ENCODE measurements at regions not wholly inside any gene's neighbourhood (a gene's known extent, or its start where the extent isn't known, plus 50 kb on each side); places are given as distances from the start of the nearest gene placed in this dataset.

- no peak for DNase-seq (ENCODE audit: low spot score)
Measured at GRCh38 chr2:234770031-234770506, 181.7 kb upstream of the SH3BP4 start.

DNA sequence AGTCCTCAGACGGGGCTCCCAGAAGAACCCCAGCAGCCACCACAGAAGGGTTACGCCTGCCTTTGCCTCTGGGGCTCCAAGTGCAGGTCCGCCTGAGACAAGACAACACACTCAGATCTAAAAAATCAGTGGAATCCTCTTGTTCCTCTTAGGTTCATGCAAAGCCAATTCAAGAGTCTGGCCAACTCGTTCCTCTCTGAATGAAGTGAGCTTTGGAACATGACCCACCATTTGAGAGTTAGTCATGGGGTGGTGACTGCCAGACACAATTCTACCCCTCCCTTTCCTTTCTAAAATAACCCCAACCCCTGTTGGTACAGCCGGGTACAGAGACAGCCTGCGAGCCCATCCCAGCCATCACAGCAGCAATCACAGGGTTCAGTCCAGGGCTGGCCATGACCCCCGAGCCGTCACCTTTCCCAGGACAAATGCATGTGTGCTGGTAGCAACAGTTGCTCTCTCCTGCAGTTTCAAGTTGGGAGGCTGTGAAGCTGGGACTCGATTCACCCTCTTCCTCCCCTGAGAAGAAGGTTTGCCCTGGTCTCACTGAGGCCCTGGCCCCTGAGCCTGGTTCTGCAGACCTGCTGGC is 183.1 kb upstream of the SH3BP4 start:
- no peak for DNase-seq (ENCODE audit: low spot score)

- no peak for DNase-seq (ENCODE audit: low spot score)
Measured at GRCh38 chr2:234765279-234765678, 186.5 kb upstream of the SH3BP4 start.

DNA sequence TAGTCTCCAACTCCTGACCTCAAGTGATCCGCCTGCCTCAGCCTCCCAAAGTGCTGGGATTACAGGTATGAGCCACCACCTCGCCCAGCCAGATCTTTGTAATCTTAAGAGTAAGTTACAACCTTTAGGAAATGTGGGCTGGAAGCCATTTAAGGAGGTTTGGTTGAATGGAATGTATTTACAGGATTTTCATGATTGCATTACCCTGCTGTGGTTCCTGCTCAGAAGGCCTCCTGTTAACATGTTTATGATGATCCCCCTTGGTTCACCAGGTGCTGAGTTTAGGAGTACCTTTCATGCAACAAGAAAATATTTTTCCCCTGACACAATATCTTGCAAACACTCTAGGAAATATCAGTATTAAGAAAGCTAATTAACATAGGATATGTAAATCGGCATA is 187.4 kb upstream of the SH3BP4 start:
- no peak for DNase-seq (ENCODE audit: low spot score)

DNA sequence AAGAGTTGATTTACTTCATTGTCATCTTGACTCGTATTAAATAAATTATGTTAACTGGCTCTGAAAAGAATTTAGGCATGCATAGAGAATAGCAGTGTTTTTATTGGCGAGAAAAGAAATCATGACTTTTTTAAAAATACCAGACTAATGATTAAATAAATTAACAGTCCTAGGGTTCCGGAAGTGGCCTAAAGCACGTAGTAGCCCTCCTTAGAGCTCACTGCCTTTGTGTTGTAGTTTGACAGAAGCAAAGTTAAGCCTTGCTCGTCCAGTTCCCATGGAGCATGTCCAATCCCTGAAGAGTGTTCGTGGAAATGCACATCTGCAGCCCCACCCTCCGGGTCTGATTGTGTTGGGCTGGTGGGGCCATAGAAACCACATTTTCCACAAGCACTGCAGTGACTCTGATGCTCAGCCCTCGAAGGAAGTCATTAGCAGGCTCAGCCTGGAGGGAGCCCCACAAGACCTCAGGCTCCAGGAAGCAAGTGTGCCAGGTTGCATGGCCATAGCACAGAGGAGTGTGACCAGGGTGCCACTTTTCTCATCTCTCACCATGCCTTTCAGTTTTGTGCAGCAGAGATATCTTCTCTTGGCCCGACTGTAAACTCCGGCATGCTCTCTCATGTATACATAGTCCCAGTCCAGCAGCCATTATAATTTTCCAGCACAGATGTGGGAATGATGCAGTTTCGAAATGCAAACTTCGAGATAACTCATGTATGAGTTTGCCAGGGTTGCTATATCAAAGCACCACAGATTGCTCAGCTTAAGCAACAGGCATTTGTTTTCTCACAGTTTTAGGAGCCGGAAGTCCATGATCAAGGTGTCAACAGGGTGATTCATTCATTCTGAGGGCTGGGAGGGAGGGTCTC is 188.6 kb upstream of the SH3BP4 start:
- DNase-seq (ENCODE audit: low spot score) = no peak

GRCh38 chr2:234761910-234762309 is 189.9 kb upstream of the SH3BP4 start:
- DNase-seq (ENCODE audit: low spot score) = no peak

GRCh38 chr2:234754126-234754525 is 197.7 kb upstream of the SH3BP4 start:
- DNase-seq (ENCODE audit: low spot score) = no peak

DNA sequence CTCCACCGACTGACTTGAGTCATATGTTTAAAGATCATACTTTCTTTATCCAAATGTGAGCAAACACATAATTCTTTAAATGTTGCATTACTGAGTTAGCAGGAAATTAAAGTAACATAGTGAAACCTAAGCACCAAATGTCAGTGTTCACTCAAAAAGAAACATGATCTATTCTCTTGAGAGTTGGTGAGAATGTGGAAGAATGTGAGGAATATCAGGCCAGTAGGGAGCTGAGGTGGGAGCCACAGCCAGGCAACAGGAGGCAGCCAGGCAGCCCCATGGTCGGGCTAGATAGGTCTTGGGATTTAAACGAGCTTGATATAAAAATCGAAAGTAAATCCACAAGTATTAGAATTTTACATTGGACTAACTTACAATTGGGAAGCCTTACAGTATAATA is 198.1 kb upstream of the SH3BP4 start:
- no peak for DNase-seq (ENCODE audit: low spot score)

- no peak for DNase-seq (ENCODE audit: low spot score)
Measured at GRCh38 chr2:234752966-234753365, 198.9 kb upstream of the SH3BP4 start.

DNA sequence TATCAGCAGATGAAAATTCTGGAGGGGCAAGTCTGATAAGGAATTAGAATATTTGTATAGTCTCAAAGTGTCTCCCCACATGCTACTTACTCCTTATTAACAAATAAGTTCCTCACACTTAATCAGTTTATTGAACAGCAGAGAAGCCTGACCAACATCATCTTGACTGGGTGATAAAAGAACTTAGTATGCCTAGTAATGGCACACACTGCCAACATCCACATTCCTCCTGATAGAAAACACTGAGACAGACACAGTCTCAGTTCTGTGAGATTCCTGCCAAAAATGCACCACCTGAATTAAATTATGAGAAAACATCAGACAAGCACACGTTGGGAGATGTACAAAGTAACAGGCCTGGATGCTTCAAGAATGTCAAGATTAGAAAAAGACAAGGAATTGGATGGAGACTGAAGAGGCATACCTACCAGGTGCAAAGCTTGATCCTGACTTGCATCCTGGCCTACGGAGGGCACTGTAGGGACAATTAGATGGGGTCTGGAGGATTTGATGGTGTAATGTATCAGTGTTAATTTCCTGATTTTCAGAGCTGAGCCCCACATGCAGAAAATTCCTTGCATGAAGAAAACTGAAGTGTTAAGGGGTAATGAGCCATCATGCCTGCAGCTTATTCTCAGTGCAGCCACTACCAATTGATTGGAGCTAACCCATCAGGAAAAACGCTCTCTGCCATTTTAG is 200.4 kb upstream of the SH3BP4 start:
- no peak for DNase-seq (ENCODE audit: low spot score)

- no peak for DNase-seq (ENCODE audit: low spot score)
Measured at GRCh38 chr2:234747833-234748559, 203.8 kb upstream of the SH3BP4 start.

GRCh38 chr2:234747032-234747431 is 204.8 kb upstream of the SH3BP4 start:
- DNase-seq (ENCODE audit: low spot score) = no peak

GRCh38 chr2:234745347-234745746 is 206.5 kb upstream of the SH3BP4 start:
- no peak for DNase-seq (ENCODE audit: low spot score)

- no peak for DNase-seq (ENCODE audit: low spot score)
Measured at GRCh38 chr2:234741976-234742375, 209.8 kb upstream of the SH3BP4 start.

DNA sequence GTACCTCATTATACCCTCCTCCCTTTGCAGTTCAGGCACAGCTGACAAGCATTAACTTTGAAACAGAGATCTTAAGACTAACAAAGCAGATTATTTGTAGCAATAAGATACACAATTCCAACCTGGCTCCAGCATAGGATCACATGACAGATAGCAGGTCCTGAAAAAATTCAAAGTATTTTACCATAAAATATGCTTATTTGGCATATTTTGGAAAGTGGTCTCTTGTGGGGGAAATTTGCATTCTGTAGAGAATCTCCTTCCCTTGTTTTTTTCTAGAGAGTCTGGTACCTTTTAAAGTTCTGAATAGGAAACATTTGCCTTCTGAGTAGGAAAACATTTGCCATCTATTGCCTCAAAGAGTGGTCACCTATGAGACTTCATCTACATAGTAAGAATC is 212.8 kb upstream of the SH3BP4 start:
- DNase-seq (ENCODE audit: low spot score) = no peak

DNA sequence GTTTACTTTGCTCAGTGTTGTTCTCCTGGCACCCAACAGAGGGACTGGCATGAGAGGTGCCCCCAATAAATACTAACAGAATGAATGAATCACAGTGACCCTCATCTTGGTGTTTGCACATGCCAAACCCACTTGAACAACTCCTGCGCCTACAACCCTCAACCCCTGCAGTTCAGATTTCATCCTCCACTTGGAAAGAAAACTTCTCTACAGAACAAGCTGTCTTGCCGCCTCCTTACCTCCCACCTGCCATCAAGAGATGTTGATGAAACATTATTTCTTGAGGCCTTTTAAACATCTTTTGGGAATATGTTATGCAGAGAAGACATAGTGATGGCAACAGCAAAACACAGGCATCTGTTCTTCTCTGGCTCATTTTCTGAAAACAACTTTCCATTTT is 216.0 kb upstream of the SH3BP4 start:
- DNase-seq (ENCODE audit: low spot score) = no peak

GRCh38 chr2:234733795-234734600 is 217.8 kb upstream of the SH3BP4 start:
- no peak for DNase-seq (ENCODE audit: low spot score)

- no peak for DNase-seq (ENCODE audit: low spot score)
Measured at GRCh38 chr2:234733093-234733489, 218.7 kb upstream of the SH3BP4 start.

DNA sequence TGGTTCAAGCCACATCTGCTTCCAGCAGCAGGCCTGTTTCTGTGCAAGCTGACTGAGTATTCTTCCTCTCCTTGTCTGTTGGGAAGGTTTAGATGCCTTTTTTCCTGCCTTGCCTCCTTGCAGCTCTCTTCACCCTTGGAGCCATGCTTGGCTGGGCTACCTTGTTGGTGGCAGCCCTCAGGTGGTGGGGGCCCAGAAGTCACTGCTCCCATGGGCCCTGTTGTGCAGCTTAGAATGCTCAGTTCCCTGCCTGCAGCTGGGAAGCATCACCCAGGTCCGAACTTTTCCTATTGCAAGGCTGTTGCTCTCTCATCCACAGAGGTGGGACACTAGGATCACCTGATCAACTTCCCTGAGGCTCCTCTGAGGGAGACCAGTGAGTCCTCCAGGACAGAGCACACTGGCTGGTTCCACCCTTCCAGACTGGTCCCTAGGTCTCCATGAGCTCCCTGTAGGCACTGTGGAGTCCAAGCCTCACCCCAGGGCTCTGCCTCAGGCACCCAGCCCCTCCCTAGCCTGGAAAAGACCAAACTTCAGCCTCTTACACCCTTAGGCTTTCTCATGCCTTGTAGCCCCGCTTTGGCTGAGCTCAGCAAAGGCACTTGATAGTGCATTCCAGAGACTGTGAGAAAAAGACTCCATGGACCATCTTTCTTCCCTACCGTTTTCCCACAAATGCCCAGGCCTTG is 219.3 kb upstream of the SH3BP4 start:
- no peak for DNase-seq (ENCODE audit: low spot score)

DNA sequence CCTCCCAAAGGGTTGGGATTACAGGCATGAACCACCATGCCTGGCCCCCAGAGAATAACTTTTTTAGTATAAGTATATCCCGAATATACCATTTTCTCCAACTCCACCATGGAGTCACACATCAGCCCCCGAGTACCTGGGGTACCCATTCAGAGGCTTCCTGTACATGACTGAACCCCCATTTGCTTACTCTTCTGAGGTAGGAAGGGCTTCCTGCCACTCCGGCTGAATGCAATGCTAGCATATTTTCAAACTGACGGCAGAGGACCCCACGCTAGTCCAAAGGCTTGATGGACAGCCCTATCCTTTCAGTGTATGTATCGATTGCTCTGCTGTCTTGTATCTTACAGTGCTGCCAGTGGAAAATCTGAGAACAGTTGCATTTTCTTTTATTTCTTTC is 220.6 kb upstream of the SH3BP4 start:
- DNase-seq (ENCODE audit: low spot score) = no peak

Measured in mesenteric fat pad (tissue), 1 donor.